ENCODE measurements at regions not wholly inside any gene's neighbourhood (a gene's known extent, or its start where the extent isn't known, plus 50 kb on each side); places are given as distances from the start of the nearest gene placed in this dataset.
A peak's percentile ranks its signal among the peaks of the same experiment; 100 is the strongest.

GRCh38 chr4:152161676-152162330 lies 374.1 kb downstream of the FBXW7 start:
- H3K27ac ChIP-seq, result no peak overlapping the region
- POLR2A ChIA-PET (ENCODE audit: low non-redundant PET), result no interaction called here
- CTCF ChIA-PET, result no interaction called here
- DNase-seq (ENCODE audit: low spot score), result peak; percentile 5
- no peak for TF ChIP-seq CTCF (conservative IDR thresholded peaks at IDR 0.05; ENCODE audit: low read depth)

GRCh38 chr4:152160225-152160800 lies 375.6 kb downstream of the FBXW7 start:
- POLR2A ChIA-PET (ENCODE audit: low non-redundant PET), result no interaction called here
- no peak overlapping the region for H3K27ac ChIP-seq
- CTCF ChIA-PET, result no interaction called here
- TF ChIP-seq CTCF (conservative IDR thresholded peaks at IDR 0.05; ENCODE audit: low read depth), result no peak
- DNase-seq (ENCODE audit: low spot score), result peak; percentile 21

GRCh38 chr4:152159773-152160172 lies 376.1 kb downstream of the FBXW7 start:
- POLR2A ChIA-PET (ENCODE audit: low non-redundant PET), result no interaction called here
- no peak for DNase-seq (ENCODE audit: low spot score)
- no peak overlapping the region for H3K27ac ChIP-seq
- CTCF ChIA-PET, result no interaction called here
- no peak for TF ChIP-seq CTCF (conservative IDR thresholded peaks at IDR 0.05; ENCODE audit: low read depth)

GRCh38 chr4:152158225-152158624 lies 377.7 kb downstream of the FBXW7 start:
- CTCF ChIA-PET, result no interaction called here

GRCh38 chr4:152157629-152158028 lies 378.3 kb downstream of the FBXW7 start:
- no peak overlapping the region for H3K27ac ChIP-seq
- no peak for TF ChIP-seq CTCF (conservative IDR thresholded peaks at IDR 0.05; ENCODE audit: low read depth)
- no peak for DNase-seq (ENCODE audit: low spot score)
- ChIA-PET CTCF (no interaction called here), POLR2A (ENCODE audit: low non-redundant PET) (no interaction called here)

More at GRCh38 chr4:152158225-152158624, 377.7 kb downstream of the FBXW7 start:
- POLR2A ChIA-PET (ENCODE audit: low non-redundant PET), result no interaction called here
- H3K27ac ChIP-seq, result no peak overlapping the region
- TF ChIP-seq CTCF (conservative IDR thresholded peaks at IDR 0.05; ENCODE audit: low read depth), result no peak
- DNase-seq (ENCODE audit: low spot score), result no peak

GRCh38 chr4:152156442-152156841 lies 379.4 kb downstream of the FBXW7 start:
- H3K27ac ChIP-seq, result no peak overlapping the region
- DNase-seq (ENCODE audit: low spot score), result no peak
- ChIA-PET POLR2A (ENCODE audit: low non-redundant PET) (no interaction called here), CTCF (no interaction called here)
- no peak for TF ChIP-seq CTCF (conservative IDR thresholded peaks at IDR 0.05; ENCODE audit: low read depth)
